Neural cell (in vitro differentiated cells): ENCODE measurements at regions not wholly inside any gene's neighbourhood (a gene's known extent, or its start where the extent isn't known, plus 50 kb on each side); places are given as distances from the start of the nearest gene placed in this dataset.

ENCODE experiments used
- CTCF ChIP-seq: fragments of 450-650 bp; IDR thresholded peaks from 2 replicates; pipeline ENCODE4 v1.5.1; 2014; ENCODE audit warnings: antibody characterized with exemption, mild to moderate bottlenecking, moderate library complexity; ENCODE audit not compliant: poor library complexity, severe bottlenecking
- EZH2 ChIP-seq: fragments of 200-600, 300-800 bp; shearing (Covaris generic), sonication (generic); IDR thresholded peaks from 2 replicates; pipeline ENCODE4 v1.6.1; 2014; ENCODE audit warnings: antibody characterized with exemption, low read length, borderline replicate concordance, mild to moderate bottlenecking; ENCODE audit not compliant: insufficient read depth, poor library complexity, severe bottlenecking
- REST ChIP-seq: IDR thresholded peaks from 2 replicates; pipeline ENCODE4 v1.6.1; 2012; ENCODE audit warnings: borderline replicate concordance

GRCh38 chr2:38474021-38474456 lies 97.0 kb upstream of the ATL2 start:
- TF ChIP-seq REST (no peak), EZH2 (no peak), CTCF (no peak)
